ENCODE measurements at regions not wholly inside any gene's neighbourhood (a gene's known extent, or its start where the extent isn't known, plus 50 kb on each side); places are given as distances from the start of the nearest gene placed in this dataset.

DNA sequence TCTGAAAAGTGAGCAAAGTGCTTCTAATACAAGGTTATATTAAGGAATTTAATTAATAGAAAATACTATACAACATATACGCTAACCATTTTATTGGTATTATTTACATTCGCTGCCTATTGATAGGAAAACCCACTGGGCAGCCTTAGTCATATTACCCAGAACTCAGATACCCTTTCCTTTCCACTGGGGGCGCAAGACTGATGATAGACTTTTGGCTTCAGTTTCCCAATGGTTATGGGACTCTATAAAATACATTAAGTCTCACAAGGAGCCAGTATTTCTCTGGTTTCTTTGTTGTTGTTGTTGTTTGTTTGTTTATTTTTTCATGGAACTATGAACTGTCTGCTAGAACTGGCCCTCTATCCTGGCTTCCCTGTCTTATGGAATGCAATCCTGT lies 471.1 kb upstream of the KIRREL3 start:
- H3K4me3 Mint-ChIP-seq (ENCODE audit: unreplicated experiment), result no peak overlapping the region
- no peak for DNase-seq (ENCODE audit: extremely low spot score, unreplicated experiment)
- H3K27me3 Mint-ChIP-seq (ENCODE audit: unreplicated experiment), result peaks cover 4% of the 10 kb centered on the region
- no peak overlapping the region for H3K27ac Mint-ChIP-seq (ENCODE audit: unreplicated experiment)
- TF ChIP-seq, protein P1, sequence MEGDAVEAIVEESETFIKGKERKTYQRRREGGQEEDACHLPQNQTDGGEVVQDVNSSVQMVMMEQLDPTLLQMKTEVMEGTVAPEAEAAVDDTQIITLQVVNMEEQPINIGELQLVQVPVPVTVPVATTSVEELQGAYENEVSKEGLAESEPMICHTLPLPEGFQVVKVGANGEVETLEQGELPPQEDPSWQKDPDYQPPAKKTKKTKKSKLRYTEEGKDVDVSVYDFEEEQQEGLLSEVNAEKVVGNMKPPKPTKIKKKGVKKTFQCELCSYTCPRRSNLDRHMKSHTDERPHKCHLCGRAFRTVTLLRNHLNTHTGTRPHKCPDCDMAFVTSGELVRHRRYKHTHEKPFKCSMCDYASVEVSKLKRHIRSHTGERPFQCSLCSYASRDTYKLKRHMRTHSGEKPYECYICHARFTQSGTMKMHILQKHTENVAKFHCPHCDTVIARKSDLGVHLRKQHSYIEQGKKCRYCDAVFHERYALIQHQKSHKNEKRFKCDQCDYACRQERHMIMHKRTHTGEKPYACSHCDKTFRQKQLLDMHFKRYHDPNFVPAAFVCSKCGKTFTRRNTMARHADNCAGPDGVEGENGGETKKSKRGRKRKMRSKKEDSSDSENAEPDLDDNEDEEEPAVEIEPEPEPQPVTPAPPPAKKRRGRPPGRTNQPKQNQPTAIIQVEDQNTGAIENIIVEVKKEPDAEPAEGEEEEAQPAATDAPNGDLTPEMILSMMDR (IDR thresholded peaks at IDR 0.05), result no peak
- no peaks in the 10 kb centered on the region for H3K36me3 Mint-ChIP-seq (ENCODE audit: unreplicated experiment)
- no peaks in the 10 kb centered on the region for H3K9me3 Mint-ChIP-seq (ENCODE audit: unreplicated experiment)
- no peaks in the 10 kb centered on the region for H3K4me1 Mint-ChIP-seq (ENCODE audit: unreplicated experiment)

DNA sequence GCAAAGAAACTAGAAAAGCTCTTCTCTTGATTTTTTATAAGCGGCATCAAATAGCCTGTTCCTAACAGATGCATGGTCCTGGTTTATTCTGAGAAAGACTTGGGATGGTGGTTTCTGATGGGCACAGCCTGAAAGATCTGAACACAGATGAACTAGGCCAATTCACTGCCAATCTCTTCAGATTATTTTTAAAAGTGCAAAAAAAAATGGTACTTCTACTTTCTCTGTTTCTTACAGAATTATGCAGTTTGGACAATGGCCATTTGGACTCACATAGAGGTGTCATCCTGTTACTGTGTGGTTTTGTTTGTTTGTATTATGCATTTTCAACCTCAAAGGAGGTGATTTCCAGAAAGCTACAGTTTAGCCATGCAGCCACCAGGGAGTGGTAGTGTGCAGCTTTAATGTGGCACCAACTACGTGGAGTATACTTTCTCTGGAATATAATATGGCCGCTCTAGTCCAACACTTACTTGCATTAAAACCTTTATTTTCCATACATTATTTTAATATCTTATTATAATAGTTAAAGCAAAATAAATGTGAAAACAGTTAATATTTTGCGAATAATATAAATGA lies 469.8 kb upstream of the KIRREL3 start:
- Mint-ChIP-seq H3K36me3 (ENCODE audit: unreplicated experiment) (no peaks in the 10 kb centered on the region), H3K27ac (ENCODE audit: unreplicated experiment) (no peak overlapping the region)

DNA sequence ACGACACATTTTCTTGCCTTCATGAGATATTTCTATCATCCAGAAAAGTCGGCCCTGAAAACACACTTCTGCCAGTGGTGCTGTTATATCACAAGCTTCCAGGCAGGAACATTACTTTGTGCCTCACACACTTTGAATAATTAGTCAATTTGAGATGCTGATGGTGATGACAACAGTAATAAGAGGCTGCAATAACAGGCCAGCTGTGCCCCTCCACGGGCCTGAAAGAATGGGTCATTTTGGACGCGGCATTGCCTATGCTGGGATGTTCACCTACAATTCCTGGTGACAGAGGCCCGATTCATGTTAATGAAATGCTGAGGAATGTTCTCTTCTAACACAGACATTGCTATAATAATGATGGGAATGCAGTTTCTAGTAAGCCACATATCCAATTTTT lies 463.8 kb upstream of the KIRREL3 start:
- DNase-seq (ENCODE audit: extremely low spot score, unreplicated experiment), result no peak
- Mint-ChIP-seq H3K27me3 (ENCODE audit: unreplicated experiment) (peaks cover 10% of the 10 kb centered on the region), H3K4me1 (ENCODE audit: unreplicated experiment) (no peaks in the 10 kb centered on the region), H3K36me3 (ENCODE audit: unreplicated experiment) (no peaks in the 10 kb centered on the region), H3K27ac (ENCODE audit: unreplicated experiment) (no peak overlapping the region), H3K9me3 (ENCODE audit: unreplicated experiment) (no peaks in the 10 kb centered on the region), H3K4me3 (ENCODE audit: unreplicated experiment) (no peak overlapping the region)
- TF ChIP-seq, protein P1 (IDR thresholded peaks at IDR 0.05), result no peak

More for the DNA sequence above, 469.8 kb upstream of the KIRREL3 start:
- TF ChIP-seq, protein P1 (IDR thresholded peaks at IDR 0.05), result no peak
- Mint-ChIP-seq H3K4me3 (ENCODE audit: unreplicated experiment) (no peak overlapping the region), H3K27me3 (ENCODE audit: unreplicated experiment) (peaks cover 7% of the 10 kb centered on the region), H3K4me1 (ENCODE audit: unreplicated experiment) (no peaks in the 10 kb centered on the region), H3K9me3 (ENCODE audit: unreplicated experiment) (no peaks in the 10 kb centered on the region)
- no peak for DNase-seq (ENCODE audit: extremely low spot score, unreplicated experiment)

DNA sequence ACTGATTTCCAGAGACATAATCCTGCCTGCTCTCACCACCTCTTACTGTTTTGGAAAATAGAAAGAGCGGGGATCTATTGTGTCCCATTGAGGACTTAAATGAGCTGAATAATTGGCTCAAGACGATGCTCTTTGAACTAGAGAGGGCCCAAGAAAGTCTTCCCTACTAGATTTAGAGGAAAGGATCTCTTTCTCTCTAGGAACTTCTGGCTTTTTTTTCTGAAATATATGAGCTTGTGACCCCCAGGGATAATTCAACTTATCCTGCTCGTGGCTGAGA lies 461.4 kb upstream of the KIRREL3 start:
- no peaks in the 10 kb centered on the region for H3K36me3 Mint-ChIP-seq (ENCODE audit: unreplicated experiment)
- H3K4me3 Mint-ChIP-seq (ENCODE audit: unreplicated experiment), result no peak overlapping the region
- TF ChIP-seq, protein P1 (IDR thresholded peaks at IDR 0.05), result no peak
- H3K27me3 Mint-ChIP-seq (ENCODE audit: unreplicated experiment), result peaks cover 8% of the 10 kb centered on the region
- no peak overlapping the region for H3K27ac Mint-ChIP-seq (ENCODE audit: unreplicated experiment)
- DNase-seq (ENCODE audit: extremely low spot score, unreplicated experiment), result no peak
- H3K4me1 Mint-ChIP-seq (ENCODE audit: unreplicated experiment), result no peaks in the 10 kb centered on the region
- no peaks in the 10 kb centered on the region for H3K9me3 Mint-ChIP-seq (ENCODE audit: unreplicated experiment)

DNA sequence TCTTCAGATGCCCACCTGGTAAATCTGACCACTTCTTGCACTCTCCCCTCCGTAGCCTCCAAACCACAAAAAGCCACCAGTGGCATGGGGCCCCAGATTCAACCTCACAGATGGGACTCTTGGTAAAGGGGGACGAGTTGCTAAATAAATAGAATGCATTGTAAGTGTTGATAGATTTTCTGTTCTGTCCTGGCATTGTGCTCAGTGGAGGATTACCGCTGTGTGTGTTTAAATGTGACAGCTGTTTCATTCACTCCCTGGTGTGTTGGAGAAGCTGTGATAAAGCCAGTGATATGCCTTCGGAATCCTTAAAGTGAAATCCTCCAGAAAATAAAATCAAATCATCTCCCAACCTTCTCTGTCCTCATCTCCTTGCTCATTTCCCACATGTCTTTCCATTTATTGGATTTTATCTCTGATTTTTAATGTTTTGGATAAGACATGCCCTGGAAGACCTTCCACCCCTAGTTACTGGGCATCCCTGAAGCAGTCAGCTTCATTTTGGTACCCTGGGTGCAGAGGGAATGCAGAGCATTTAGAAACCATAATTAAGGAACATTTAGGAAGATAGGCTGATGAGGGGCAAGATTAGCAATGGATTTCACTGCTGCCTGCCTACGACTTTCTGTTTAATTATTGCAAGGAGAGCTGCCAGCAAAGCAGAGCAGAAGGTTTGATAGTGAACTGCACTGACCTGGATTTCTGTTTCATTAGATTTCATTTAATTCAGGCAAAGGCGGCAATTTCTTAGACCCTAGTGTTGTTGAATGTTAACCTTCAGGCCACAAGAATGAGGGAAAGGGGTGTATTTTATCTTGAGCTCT lies 460.9 kb upstream of the KIRREL3 start:
- H3K27me3 Mint-ChIP-seq (ENCODE audit: unreplicated experiment), result peaks cover 6% of the 10 kb centered on the region
- H3K9me3 Mint-ChIP-seq (ENCODE audit: unreplicated experiment), result no peaks in the 10 kb centered on the region
- H3K4me1 Mint-ChIP-seq (ENCODE audit: unreplicated experiment), result no peaks in the 10 kb centered on the region
- no peak overlapping the region for H3K27ac Mint-ChIP-seq (ENCODE audit: unreplicated experiment)
- no peak for DNase-seq (ENCODE audit: extremely low spot score, unreplicated experiment)
- TF ChIP-seq, protein P1 (IDR thresholded peaks at IDR 0.05), result no peak
- H3K4me3 Mint-ChIP-seq (ENCODE audit: unreplicated experiment), result no peak overlapping the region
- H3K36me3 Mint-ChIP-seq (ENCODE audit: unreplicated experiment), result no peaks in the 10 kb centered on the region

Data from osteocyte (in vitro differentiated cells).